Tibial artery (tissue), 4 donors: ENCODE measurements at regions not wholly inside any gene's neighbourhood (a gene's known extent, or its start where the extent isn't known, plus 50 kb on each side); places are given as distances from the start of the nearest gene placed in this dataset.

Experiments
- DNase-seq, 2 donors: peaks; one replicate each; pipeline ENCODE4 v3.0.0-alpha.2; 2019
- H3K27ac ChIP-seq, 2 donors: fragments of 200-600 bp; sonication (generic) in 1 of 2; 1 replicate in 1 of 2; 2 replicates in 1 of 2; pipeline ENCODE4 v1.5.1; 2018 to 2019; ENCODE audit warnings: mild to moderate bottlenecking in 1 of 2
- H3K27me3 ChIP-seq, 2 donors: fragments of 200-600 bp; sonication (generic) in 1 of 2; one replicate each; pipeline versions ENCODE4 v1.5.1 to v1.6.0; 2016 to 2019
- H3K36me3 ChIP-seq, 3 donors: fragments of 200-600 bp; sonication (generic) in 2 of 3; one replicate each; pipeline ENCODE4 v1.5.1; 2016 to 2019; ENCODE audit warnings: mild to moderate bottlenecking in 2 of 3
- H3K4me1 ChIP-seq, 4 donors: fragments of 200-600 bp; sonication (generic) in 2 of 4; 1 replicate in 3 of 4; 2 replicates in 1 of 4; pipeline ENCODE4 v1.5.1; 2016 to 2019
- H3K4me3 ChIP-seq, 2 donors: fragments of 200-600 bp; sonication (generic) in 1 of 2; 1 replicate in 1 of 2; 2 replicates in 1 of 2; pipeline ENCODE4 v1.5.1; 2018 to 2019; ENCODE audit warnings: mild to moderate bottlenecking in 2 of 2
- H3K9me3 ChIP-seq, 3 donors: fragments of 200-600 bp; sonication (generic) in 1 of 3; one replicate each; pipeline ENCODE4 v1.5.1; 2016 to 2019
- intact Hi-C: fragments of 100-400 bp; cut with DNase I; formaldehyde crosslinking; loops from one replicate; pipeline ENCODE4 v1.15.0; 2023; ENCODE audit warnings: low total_unique reads
- TF ChIP-seq, protein P1 (sequence below), 2 experiments: fragments of 200-600 bp in 1 of 2; fragments of 450-650 bp in 1 of 2; IDR thresholded peaks; one replicate each; pipeline ENCODE4 v1.5.1; 2017 to 2019; ENCODE audit warnings: antibody characterized with exemption in 2 of 2, mild to moderate bottlenecking in 1 of 2, moderate library complexity in 1 of 2

DNA sequence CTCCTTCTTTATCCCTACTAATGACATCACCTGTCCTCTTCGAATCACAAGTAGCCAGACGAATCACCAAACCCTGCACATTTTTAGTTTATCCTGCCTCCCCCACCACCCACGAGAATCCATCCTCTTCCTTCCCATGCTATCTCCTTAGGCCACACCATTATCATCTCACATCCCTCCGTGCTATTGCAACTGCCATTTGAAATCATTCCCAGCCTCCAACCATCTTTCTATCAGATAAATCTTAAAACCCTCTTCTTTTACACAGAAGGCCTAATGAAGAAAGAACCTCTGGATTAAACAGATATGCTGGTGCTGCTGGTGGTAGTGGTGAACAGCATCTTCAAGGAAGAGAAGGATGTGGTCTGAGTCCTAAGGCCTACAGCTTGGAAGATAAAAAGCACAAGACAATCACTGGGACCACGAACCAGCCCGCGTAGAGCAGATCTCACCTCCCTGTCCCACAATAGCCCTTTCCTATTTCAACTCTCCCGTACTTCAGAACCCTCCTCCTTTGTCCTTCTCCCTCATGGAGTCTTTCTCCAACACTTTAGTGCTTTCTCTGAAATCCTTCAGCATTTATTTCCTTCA lies 403.1 kb downstream of the SFMBT2 start:
- DNase-seq = no peak
- Histone ChIP-seq H3K36me3 (no peaks in the 10 kb centered on the region), H3K27ac (no peak overlapping the region), H3K27me3 (no peaks in the 10 kb centered on the region), H3K4me3 (no peak overlapping the region), H3K9me3 (no peaks in the 10 kb centered on the region), H3K4me1 (no peaks in the 10 kb centered on the region)
- TF ChIP-seq, protein P1, sequence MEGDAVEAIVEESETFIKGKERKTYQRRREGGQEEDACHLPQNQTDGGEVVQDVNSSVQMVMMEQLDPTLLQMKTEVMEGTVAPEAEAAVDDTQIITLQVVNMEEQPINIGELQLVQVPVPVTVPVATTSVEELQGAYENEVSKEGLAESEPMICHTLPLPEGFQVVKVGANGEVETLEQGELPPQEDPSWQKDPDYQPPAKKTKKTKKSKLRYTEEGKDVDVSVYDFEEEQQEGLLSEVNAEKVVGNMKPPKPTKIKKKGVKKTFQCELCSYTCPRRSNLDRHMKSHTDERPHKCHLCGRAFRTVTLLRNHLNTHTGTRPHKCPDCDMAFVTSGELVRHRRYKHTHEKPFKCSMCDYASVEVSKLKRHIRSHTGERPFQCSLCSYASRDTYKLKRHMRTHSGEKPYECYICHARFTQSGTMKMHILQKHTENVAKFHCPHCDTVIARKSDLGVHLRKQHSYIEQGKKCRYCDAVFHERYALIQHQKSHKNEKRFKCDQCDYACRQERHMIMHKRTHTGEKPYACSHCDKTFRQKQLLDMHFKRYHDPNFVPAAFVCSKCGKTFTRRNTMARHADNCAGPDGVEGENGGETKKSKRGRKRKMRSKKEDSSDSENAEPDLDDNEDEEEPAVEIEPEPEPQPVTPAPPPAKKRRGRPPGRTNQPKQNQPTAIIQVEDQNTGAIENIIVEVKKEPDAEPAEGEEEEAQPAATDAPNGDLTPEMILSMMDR (IDR thresholded peaks at IDR 0.05) = no peak
- intact Hi-C loops = no loop called here

DNA sequence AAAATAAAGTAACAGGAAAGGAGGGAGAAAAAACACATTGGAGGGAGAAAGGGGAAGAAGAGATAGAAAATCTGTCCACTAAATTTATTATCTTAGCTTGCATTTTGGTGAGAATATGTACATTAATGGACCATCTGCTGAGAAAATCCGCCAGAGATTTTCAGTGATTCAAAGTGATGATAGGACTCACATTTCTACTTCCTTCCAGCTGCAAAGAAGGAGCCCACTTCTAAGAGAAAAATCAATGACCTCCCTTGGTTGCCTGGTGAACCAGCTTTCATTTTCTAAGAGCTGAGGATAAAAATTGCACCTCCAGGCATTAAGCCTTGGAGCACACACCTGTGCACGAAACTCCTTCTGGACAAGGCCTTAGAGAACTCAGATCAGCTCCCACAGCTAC lies 404.3 kb downstream of the SFMBT2 start:
- no peak overlapping the region for H3K27ac ChIP-seq
- no peaks in the 10 kb centered on the region for H3K4me1 ChIP-seq
- no peaks in the 10 kb centered on the region for H3K27me3 ChIP-seq
- intact Hi-C loops = no loop called here
- no peak overlapping the region for H3K4me3 ChIP-seq
- no peaks in the 10 kb centered on the region for H3K9me3 ChIP-seq
- no peak for DNase-seq
- TF ChIP-seq, protein P1 (IDR thresholded peaks at IDR 0.05) = no peak
- no peaks in the 10 kb centered on the region for H3K36me3 ChIP-seq

DNA sequence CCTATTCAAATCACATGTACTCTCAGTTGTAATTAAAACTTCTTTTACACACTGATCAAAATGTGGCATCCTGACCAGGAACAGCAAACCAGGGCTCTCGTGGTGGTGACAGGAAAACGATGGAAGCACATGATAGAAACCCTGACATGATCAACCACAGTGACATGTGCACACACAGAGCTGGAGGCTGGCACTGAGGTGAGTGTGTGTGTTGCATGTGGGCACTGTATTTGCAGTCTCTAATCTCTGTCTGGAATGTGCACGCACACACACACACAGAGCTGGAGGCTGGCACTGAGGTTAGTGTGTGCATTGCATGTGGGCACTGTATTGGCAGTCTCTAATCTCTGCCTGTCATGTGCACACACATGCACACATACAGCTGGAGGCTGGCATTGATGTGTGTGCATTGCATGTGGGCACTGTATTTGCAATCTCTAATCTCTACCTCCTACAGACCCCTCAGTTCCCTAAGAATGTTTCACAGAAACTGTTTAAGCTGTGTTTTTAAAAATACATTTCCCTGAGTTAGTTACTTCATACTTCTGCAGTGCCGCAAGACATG lies 406.9 kb downstream of the SFMBT2 start:
- TF ChIP-seq, protein P1 (IDR thresholded peaks at IDR 0.05) = no peak
- Histone ChIP-seq H3K9me3 (no peaks in the 10 kb centered on the region), H3K4me1 (no peaks in the 10 kb centered on the region), H3K36me3 (no peaks in the 10 kb centered on the region), H3K4me3 (no peak overlapping the region), H3K27me3 (no peaks in the 10 kb centered on the region), H3K27ac (no peak overlapping the region)
- DNase-seq = no peak
- intact Hi-C loops = no loop called here

DNA sequence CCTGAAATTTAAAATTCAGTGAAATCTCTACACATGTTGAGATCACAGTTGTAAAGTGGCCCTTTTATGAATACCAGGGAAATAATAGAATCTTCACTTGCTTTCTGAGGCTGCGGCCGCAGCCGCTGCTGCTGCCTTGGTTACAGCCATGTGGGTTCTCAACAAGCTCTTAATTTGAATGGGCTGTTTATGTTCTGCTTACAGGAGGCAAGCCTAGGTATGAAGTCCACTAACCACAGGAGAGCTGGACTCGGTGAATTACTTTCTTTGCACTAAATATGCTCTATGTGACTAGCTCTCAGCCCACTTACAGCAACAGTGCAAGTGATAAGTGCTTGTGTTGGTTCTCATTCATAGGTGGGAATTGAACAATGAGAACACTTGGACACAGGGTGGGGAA lies 410.8 kb downstream of the SFMBT2 start:
- H3K9me3 ChIP-seq = no peaks in the 10 kb centered on the region
- no peak overlapping the region for H3K27ac ChIP-seq
- TF ChIP-seq, protein P1 (IDR thresholded peaks at IDR 0.05) = no peak
- H3K36me3 ChIP-seq = no peaks in the 10 kb centered on the region
- H3K4me1 ChIP-seq = no peaks in the 10 kb centered on the region
- no peak for DNase-seq
- no peaks in the 10 kb centered on the region for H3K27me3 ChIP-seq
- intact Hi-C loops = no loop called here
- no peak overlapping the region for H3K4me3 ChIP-seq

GRCh38 chr10:6999232-6999925 lies 411.5 kb downstream of the SFMBT2 start:
- H3K36me3 ChIP-seq = no peaks in the 10 kb centered on the region
- H3K27ac ChIP-seq = no peak overlapping the region
- intact Hi-C loops = no loop called here

More at GRCh38 chr10:6999232-6999925, 411.5 kb downstream of the SFMBT2 start:
- TF ChIP-seq, protein P1 (IDR thresholded peaks at IDR 0.05) = no peak
- Histone ChIP-seq H3K4me1 (no peaks in the 10 kb centered on the region), H3K27me3 (no peaks in the 10 kb centered on the region), H3K4me3 (no peak overlapping the region), H3K9me3 (no peaks in the 10 kb centered on the region)
- DNase-seq = no peak
